Fibroblast of skin of abdomen (primary cell): ENCODE measurements at regions not wholly inside any gene's neighbourhood (a gene's known extent, or its start where the extent isn't known, plus 50 kb on each side); places are given as distances from the start of the nearest gene placed in this dataset.
"Not testable (repeated sequence)": the region's sequence is repeated elsewhere in the genome, so short reads cannot be mapped to it uniquely, and the experiment has no call there.

Source experiments
- DNase-seq: peaks from one replicate; pipeline ENCODE4 v3.0.0-alpha.2; 2013

DNA sequence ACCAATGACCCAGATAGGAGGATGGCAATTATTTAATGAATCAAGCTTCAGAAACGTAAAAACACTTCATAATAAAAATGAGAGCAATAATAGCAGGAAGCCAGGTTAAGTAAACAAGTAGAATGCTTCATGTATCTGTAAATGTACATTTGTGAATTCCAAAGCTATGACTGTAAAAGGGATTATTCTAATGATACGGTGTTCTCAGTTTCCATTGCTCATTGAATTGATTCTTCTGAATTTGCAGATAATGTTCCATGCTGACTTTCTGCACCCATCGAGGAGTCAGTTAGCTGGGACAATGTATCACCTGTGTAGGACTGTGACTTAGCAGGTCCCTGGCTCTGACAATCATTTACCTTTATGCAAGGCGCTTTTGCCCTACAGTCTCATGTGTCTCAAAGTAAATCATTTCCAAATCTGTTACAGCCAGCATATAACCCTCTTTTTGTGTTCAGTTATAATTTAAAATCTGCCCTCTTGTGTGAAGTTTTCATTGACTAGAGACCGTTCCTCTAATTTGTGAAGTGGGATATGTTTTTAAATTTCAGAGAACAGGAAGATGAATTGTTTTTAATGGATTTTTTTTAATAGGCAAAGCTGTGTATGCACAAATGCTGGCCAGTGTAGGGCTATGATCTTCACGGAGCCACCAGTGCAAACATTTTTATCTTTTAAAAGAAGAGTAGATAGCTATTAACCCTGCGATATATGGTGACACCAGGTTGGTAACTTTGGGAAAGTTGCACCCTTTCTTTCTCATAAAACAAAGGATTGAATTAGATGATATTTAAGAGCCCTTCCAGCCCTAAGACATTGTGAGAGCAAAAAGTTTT, 267.1 kb downstream of the KLF5 start:
- DNase-seq = no peak

- no peak for DNase-seq
These were observed 266.3 kb downstream of the KLF5 start for GRCh38 chr13:73324842-73325722.

GRCh38 chr13:73323615-73324014, 264.8 kb downstream of the KLF5 start:
- DNase-seq = no peak

GRCh38 chr13:73321043-73321442, 262.2 kb downstream of the KLF5 start:
- no peak for DNase-seq

- DNase-seq = no peak
These were observed 258.3 kb downstream of the KLF5 start for GRCh38 chr13:73317140-73317539.

GRCh38 chr13:73310366-73310765, 251.6 kb downstream of the KLF5 start:
- DNase-seq = no peak

GRCh38 chr13:73307481-73307880, 248.7 kb downstream of the KLF5 start:
- DNase-seq = peak; percentile 10

DNA sequence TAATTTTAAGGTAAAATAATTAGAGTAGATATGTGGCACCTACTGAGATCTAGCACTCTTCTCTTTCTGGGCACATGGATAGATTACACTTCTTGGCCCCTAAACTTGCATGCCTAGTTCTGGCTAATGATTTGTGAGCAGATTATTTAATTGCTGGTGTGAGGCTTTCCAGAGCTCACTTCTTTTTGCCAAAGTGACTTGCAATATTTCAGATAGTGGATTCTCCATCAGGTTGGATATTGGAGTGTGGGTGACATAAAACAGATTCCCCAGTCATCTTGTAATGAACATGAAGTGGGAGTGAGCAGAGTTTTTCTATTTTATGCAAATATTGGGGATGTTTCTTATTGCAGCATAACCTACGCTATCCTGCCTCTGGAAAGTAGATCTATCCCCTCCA, 247.9 kb downstream of the KLF5 start:
- no peak for DNase-seq

DNA sequence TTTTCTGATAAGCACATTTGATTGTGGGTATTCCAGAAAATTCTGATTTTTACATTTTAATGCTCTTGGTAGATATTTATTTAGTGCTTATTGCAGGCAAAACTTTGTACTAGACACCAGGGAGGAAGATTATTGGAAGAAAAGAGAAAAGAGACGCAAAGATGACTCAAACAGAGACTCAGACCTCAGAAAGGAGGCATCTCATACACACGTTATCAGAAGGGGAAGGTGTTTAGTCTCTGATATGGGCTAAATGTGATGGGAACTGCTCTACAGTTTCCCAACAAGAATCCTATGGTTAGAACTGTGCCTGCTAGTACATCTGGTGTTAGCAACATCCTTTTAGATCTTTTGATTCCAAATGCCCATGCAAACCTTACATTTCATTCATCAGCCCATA, 245.6 kb downstream of the KLF5 start:
- no peak for DNase-seq

DNA sequence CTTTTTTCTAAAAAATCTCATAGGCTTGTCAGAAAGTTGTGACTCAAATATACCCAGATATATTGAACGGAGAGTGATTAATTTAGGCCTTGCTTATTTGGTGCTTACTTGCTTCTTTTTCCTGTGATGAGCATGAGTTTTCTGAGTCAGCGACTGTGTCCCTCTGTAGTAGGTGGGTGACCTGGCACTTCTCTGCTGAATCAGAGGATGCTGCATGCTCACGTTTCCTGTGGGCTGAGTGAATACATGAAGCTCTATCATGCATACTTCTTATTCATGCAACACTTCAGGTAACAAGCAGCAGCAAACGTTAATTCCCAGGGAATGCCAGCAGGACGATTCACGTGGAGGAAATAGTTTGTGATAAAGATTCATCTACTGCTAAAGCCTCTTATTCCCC, 245.0 kb downstream of the KLF5 start:
- peak; percentile 40 for DNase-seq

DNA sequence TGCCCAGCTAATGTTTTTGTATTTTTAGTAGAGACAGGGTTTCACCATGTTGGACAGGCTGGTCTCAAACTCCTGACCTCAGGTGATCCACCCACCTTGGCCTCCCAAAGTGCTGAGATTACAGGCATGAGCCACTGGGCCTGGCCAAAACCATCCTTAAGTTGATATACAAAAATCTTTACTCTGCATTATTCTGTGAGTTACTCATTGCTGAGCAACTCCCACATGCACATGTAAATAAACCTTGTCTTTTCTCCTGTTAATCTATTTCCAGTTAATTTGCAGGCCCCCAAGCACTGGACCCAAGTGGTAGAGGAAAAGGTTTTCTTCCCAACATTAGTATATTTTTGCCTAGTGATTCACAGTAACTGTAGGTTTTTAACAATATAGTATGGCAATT, 242.8 kb downstream of the KLF5 start:
- DNase-seq = not testable (repeated sequence)

GRCh38 chr13:73300718-73301425, 242.1 kb downstream of the KLF5 start:
- no peak for DNase-seq

DNA sequence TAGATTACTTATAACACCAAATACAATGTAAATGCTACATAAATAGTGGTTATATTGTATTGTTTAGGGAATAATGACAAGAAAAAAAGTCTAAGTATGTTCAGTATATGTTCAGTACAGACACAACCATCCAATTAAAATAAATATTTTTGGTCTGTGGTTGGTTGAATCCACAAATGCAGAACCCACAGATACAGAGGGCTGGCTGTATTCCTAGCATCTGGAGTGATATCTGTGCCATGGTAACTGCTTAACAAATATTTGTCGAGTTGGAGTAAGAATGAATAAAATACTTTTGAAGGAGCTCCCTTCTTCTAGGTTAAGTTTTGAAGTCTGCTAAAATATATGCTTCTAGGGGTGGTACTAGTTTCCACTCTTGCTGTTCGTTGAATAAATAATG, 241.0 kb downstream of the KLF5 start:
- DNase-seq = peak; percentile 22

GRCh38 chr13:73293913-73294523, 235.2 kb downstream of the KLF5 start:
- DNase-seq = no peak

GRCh38 chr13:73292127-73292526, 233.3 kb downstream of the KLF5 start:
- no peak for DNase-seq

GRCh38 chr13:73290844-73291243, 232.0 kb downstream of the KLF5 start:
- DNase-seq = no peak

DNA sequence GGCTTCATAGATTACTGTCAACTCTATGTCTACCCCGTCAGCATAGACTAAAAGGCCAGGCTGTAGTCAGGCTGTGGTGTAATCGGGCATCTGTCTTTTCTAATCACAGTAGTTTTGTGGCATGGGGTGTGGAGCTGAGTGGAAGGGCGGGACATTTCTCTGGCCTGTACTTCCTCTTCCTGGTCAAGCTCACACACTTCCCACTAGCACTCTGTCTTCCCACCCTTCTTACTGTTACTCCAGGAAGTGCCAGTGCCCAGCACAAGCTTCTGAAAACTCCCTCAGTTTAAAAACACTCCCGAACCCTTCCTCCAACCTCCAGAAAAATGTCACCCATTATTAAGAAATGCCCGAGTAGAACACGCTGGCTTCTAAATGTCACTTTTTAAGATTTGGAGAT, 229.8 kb downstream of the KLF5 start:
- no peak for DNase-seq

DNA sequence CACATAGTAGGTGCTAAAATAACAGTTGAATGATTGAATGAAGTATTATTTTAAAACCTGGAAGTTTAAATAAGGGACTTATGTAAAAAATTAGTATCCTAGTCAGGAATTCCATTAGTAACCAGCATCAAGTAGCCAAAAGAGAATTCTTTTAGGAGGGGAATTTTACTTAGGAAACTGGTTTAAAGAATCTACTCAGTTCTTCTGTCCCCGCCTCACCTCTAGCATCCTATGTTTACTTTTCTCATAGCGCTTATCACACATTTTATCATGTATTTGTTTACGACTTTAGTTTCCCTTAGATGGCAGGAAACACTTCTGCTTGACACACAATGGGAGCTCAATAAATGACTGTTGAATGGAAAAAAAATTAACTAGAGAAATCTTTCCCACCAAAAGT, 229.0 kb downstream of the KLF5 start:
- no peak for DNase-seq

GRCh38 chr13:73286942-73287620, 228.3 kb downstream of the KLF5 start:
- DNase-seq = no peak

- no peak for DNase-seq
These were observed 227.4 kb downstream of the KLF5 start for GRCh38 chr13:73286177-73286576.

- no peak for DNase-seq
These were observed 225.5 kb downstream of the KLF5 start for GRCh38 chr13:73284081-73284874.
